ENCODE measurements at regions not wholly inside any gene's neighbourhood (a gene's known extent, or its start where the extent isn't known, plus 50 kb on each side); places are given as distances from the start of the nearest gene placed in this dataset.

- H3K9me3 Mint-ChIP-seq = peaks cover 6% of the 10 kb centered on the region
- no peak for TF ChIP-seq CTCF (IDR thresholded peaks at IDR 0.05)
- no peak overlapping the region for H3K4me3 Mint-ChIP-seq
- ATAC-seq (no peak), DNase-seq (no peak)
- CTCF ChIA-PET = interaction anchor here (1.4 kb wide), 1 partner anchor 85 kb away, joined by 3 read pairs; no protein-coding TSS in a partner anchor
- intact Hi-C loops (cut with micrococcal nuclease) = loop anchor here (10.0 kb wide), 1 partner anchor 81 kb away; no protein-coding TSS in a partner anchor
- no peaks in the 10 kb centered on the region for H3K4me1 Mint-ChIP-seq (ENCODE audit: low read depth)
- POLR2A ChIA-PET = no interaction called here
- H3K36me3 Mint-ChIP-seq (ENCODE audit: low read depth) = no peaks in the 10 kb centered on the region
- H3K27ac Mint-ChIP-seq = no peak overlapping the region
- peaks cover 2% of the 10 kb centered on the region for H3K27me3 Mint-ChIP-seq
Measured at GRCh38 chr1:5595531-5596170, 396.6 kb downstream of the NPHP4 start.

GRCh38 chr1:5594056-5594956, 397.9 kb downstream of the NPHP4 start:
- intact Hi-C loops (cut with micrococcal nuclease) = loop anchor here (10.0 kb wide), 1 partner anchor 80 kb away; no protein-coding TSS in a partner anchor
- Mint-ChIP-seq H3K4me3 (no peak overlapping the region), H3K27ac (no peak overlapping the region), H3K9me3 (peaks cover 6% of the 10 kb centered on the region), H3K27me3 (peaks cover 2% of the 10 kb centered on the region), H3K4me1 (ENCODE audit: low read depth) (no peaks in the 10 kb centered on the region), H3K36me3 (ENCODE audit: low read depth) (no peaks in the 10 kb centered on the region)
- TF ChIP-seq CTCF (IDR thresholded peaks at IDR 0.05) = no peak
- ChIA-PET POLR2A (no interaction called here), CTCF (interaction anchor here (1.4 kb wide), 1 partner anchor 84 kb away, joined by 3 read pairs; no protein-coding TSS in a partner anchor)
- no peak for ATAC-seq
- DNase-seq = no peak

- no peak overlapping the region for H3K4me3 Mint-ChIP-seq
- peaks cover 2% of the 10 kb centered on the region for H3K27me3 Mint-ChIP-seq
- no peak for TF ChIP-seq CTCF (IDR thresholded peaks at IDR 0.05)
- ATAC-seq (no peak), DNase-seq (no peak)
- ChIA-PET CTCF (no interaction called here), POLR2A (no interaction called here)
- H3K9me3 Mint-ChIP-seq = peaks cover 6% of the 10 kb centered on the region
- no peaks in the 10 kb centered on the region for H3K4me1 Mint-ChIP-seq (ENCODE audit: low read depth)
- H3K36me3 Mint-ChIP-seq (ENCODE audit: low read depth) = no peaks in the 10 kb centered on the region
- intact Hi-C loops (cut with micrococcal nuclease) = loop anchor here (10.0 kb wide), 1 partner anchor 76 kb away; no protein-coding TSS in a partner anchor
- no peak overlapping the region for H3K27ac Mint-ChIP-seq
Measured at GRCh38 chr1:5590717-5591116, 401.5 kb downstream of the NPHP4 start.

- Mint-ChIP-seq H3K9me3 (peaks cover 6% of the 10 kb centered on the region), H3K36me3 (ENCODE audit: low read depth) (no peaks in the 10 kb centered on the region), H3K4me1 (ENCODE audit: low read depth) (no peaks in the 10 kb centered on the region), H3K27me3 (peaks cover 16% of the 10 kb centered on the region), H3K27ac (no peak overlapping the region), H3K4me3 (no peak overlapping the region)
- intact Hi-C loops (cut with micrococcal nuclease) = no loop called here
- no peak for TF ChIP-seq CTCF (IDR thresholded peaks at IDR 0.05)
- DNase-seq = no peak
- CTCF ChIA-PET = no interaction called here
- ATAC-seq = no peak
- POLR2A ChIA-PET = no interaction called here
Measured at GRCh38 chr1:5586629-5587028, 405.6 kb downstream of the NPHP4 start.

DNA sequence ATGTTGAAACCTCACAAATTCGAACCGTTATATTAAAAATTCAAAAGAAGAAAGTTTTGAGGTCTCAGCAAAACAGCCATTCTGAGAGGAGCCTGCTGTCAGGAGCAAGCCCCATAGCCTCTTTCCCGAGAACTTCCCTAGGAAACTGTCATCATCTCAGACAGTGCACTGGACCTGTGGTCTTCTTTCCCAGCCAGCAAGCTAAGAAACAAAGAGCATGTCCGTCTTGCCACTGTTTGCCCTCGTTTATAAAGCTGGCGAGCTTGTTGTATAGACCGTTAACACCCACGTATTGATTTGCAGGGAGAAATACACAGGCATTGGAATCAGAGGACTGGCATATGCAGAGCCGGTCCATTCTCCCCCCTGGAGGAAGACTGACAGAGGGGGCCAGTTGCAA, 407.0 kb downstream of the NPHP4 start:
- no peak for TF ChIP-seq CTCF (IDR thresholded peaks at IDR 0.05)
- Mint-ChIP-seq H3K9me3 (no peaks in the 10 kb centered on the region), H3K27me3 (peaks cover 18% of the 10 kb centered on the region), H3K36me3 (ENCODE audit: low read depth) (no peaks in the 10 kb centered on the region), H3K27ac (no peak overlapping the region), H3K4me3 (no peak overlapping the region), H3K4me1 (ENCODE audit: low read depth) (no peaks in the 10 kb centered on the region)
- no peak for ATAC-seq
- DNase-seq = no peak
- POLR2A ChIA-PET = no interaction called here
- CTCF ChIA-PET = no interaction called here
- intact Hi-C loops (cut with micrococcal nuclease) = no loop called here

Measured in activated CD8-positive, alpha-beta T cell treated with anti-CD3 and anti-CD28 coated beads for 36 hours (primary cell).